ENCODE measurements at regions not wholly inside any gene's neighbourhood (a gene's known extent, or its start where the extent isn't known, plus 50 kb on each side); places are given as distances from the start of the nearest gene placed in this dataset.
"Not testable (repeated sequence)": the region's sequence is repeated elsewhere in the genome, so short reads cannot be mapped to it uniquely, and the experiment has no call there.

GRCh38 chr1:109857702-109858101 lies 52.9 kb upstream of the CSF1 start:
- DNase-seq = not testable (repeated sequence)

GRCh38 chr1:109855986-109856385 lies 54.7 kb upstream of the CSF1 start:
- DNase-seq = not testable (repeated sequence)

- not testable (repeated sequence) for DNase-seq
Observed at GRCh38 chr1:109853972-109854371, 56.7 kb upstream of the CSF1 start.

- peak; percentile 35 for DNase-seq
Observed at GRCh38 chr1:109852221-109853015, 58.2 kb upstream of the CSF1 start.

- DNase-seq = peak; percentile 43
Observed at GRCh38 chr1:109850827-109851226, 59.8 kb upstream of the CSF1 start.

GRCh38 chr1:109850194-109850593 lies 60.5 kb upstream of the CSF1 start:
- no peak for DNase-seq

GRCh38 chr1:109849655-109850054 lies 61.0 kb upstream of the CSF1 start:
- DNase-seq = no peak

- no peak for DNase-seq
Observed at GRCh38 chr1:109847251-109847650, 63.4 kb upstream of the CSF1 start.

- DNase-seq = no peak
Observed at GRCh38 chr1:109846846-109847245, 63.8 kb upstream of the CSF1 start.

GRCh38 chr1:109846162-109846561 lies 64.5 kb upstream of the CSF1 start:
- no peak for DNase-seq

- no peak for DNase-seq
Observed at GRCh38 chr1:109845658-109846057, 65.0 kb upstream of the CSF1 start.

GRCh38 chr1:109844609-109845008 lies 66.0 kb upstream of the CSF1 start:
- DNase-seq = no peak

GRCh38 chr1:109840011-109840629 lies 70.5 kb upstream of the CSF1 start:
- no peak for DNase-seq

- DNase-seq = peak; percentile 63
Observed at GRCh38 chr1:109839276-109839675, 71.4 kb upstream of the CSF1 start.

- DNase-seq = peak; percentile 64
Observed at GRCh38 chr1:109838838-109839240, 71.8 kb upstream of the CSF1 start.

- no peak for DNase-seq
Observed at GRCh38 chr1:109837852-109838570, 72.6 kb upstream of the CSF1 start.

GRCh38 chr1:109835645-109836044 lies 71.9 kb upstream of the EPS8L3 start:
- not testable (repeated sequence) for DNase-seq

GRCh38 chr1:109834951-109835350 lies 71.2 kb upstream of the EPS8L3 start:
- DNase-seq = no peak

- DNase-seq = no peak
Observed at GRCh38 chr1:109832945-109833344, 69.2 kb upstream of the EPS8L3 start.

GRCh38 chr1:109828756-109829505 lies 65.2 kb upstream of the EPS8L3 start:
- DNase-seq = peak; percentile 66

GRCh38 chr1:109827986-109828385 lies 64.3 kb upstream of the EPS8L3 start:
- no peak for DNase-seq

- peak; percentile 68 for DNase-seq
Observed at GRCh38 chr1:109827466-109827865, 63.7 kb upstream of the EPS8L3 start.

GRCh38 chr1:109826930-109827349 lies 63.2 kb upstream of the EPS8L3 start:
- no peak for DNase-seq

Data from EL (cell line).